ENCODE measurements at regions not wholly inside any gene's neighbourhood (a gene's known extent, or its start where the extent isn't known, plus 50 kb on each side); places are given as distances from the start of the nearest gene placed in this dataset.
"Not testable (repeated sequence)": the region's sequence is repeated elsewhere in the genome, so short reads cannot be mapped to it uniquely, and the experiment has no call there.

- H3K79me2 ChIP-seq (ENCODE audit: insufficient read depth, low read length); H2BK12ac ChIP-seq (ENCODE audit: insufficient read length, low read depth, low read length); H2AK5ac ChIP-seq (ENCODE audit: insufficient read length, low read length); H4K8ac ChIP-seq (replicated peaks; ENCODE audit: insufficient read length, low read depth, low read length); H3K23me2 ChIP-seq (ENCODE audit: insufficient read length, low read depth, low read length, poor library complexity, severe bottlenecking); H3K79me1 ChIP-seq (ENCODE audit: insufficient read depth, low read depth, low read length, poor library complexity, severe bottlenecking); H2BK5ac ChIP-seq (ENCODE audit: insufficient read length, low read length); H3K4me1 ChIP-seq (ENCODE audit: insufficient read depth, low read length); H2BK15ac ChIP-seq (ENCODE audit: low read depth, low read length); H2BK120ac ChIP-seq (ENCODE audit: low read depth, low read length, poor library complexity, severe bottlenecking); H2BK20ac ChIP-seq (ENCODE audit: low read depth, low read length, poor library complexity, severe bottlenecking); H3K9me3 ChIP-seq (ENCODE audit: control insufficient read depth, low read depth, low read length); H4K20me1 ChIP-seq (ENCODE audit: control insufficient read depth, insufficient read depth, insufficient read length); H3K4me3 Mint-ChIP-seq; DNase-seq; H3K4me1 Mint-ChIP-seq; H3K14ac ChIP-seq (ENCODE audit: insufficient read depth, low read length); H3K56ac ChIP-seq (ENCODE audit: insufficient read length, low read depth, low read length); H4K91ac ChIP-seq (ENCODE audit: insufficient read length, low read depth, low read length); H3K9ac ChIP-seq (ENCODE audit: extremely low read depth, insufficient read length, low read length); H3K27ac ChIP-seq (ENCODE audit: insufficient read length, low read depth, low read length); H4K5ac ChIP-seq (ENCODE audit: insufficient read length, low read depth, low read length); H2AFZ ChIP-seq (ENCODE audit: low read length); H3K27ac Mint-ChIP-seq; H3K27me3 ChIP-seq (ENCODE audit: insufficient read depth, low read length); H3K9me3 Mint-ChIP-seq; H3K18ac ChIP-seq (ENCODE audit: insufficient read length, low read depth, low read length); H3K27me3 Mint-ChIP-seq (ENCODE audit: low read depth); H3K4ac ChIP-seq (ENCODE audit: low read depth, low read length); H3T11ph ChIP-seq (ENCODE audit: low read length); H3K23ac ChIP-seq (ENCODE audit: insufficient read length, low read depth, low read length); H3K4me2 ChIP-seq (ENCODE audit: insufficient read depth, insufficient read length, low read length): not testable (repeated sequence)
- H3K36me3 Mint-ChIP-seq (ENCODE audit: insufficient read depth in 1 of 3, low read depth in 3 of 3), result peaks cover 11 to 23% (median 11%) of the 10 kb centered on the region in 3 experiments; a peak in 5 of 7 replicates
- WGBS (ENCODE audit: extremely low coverage, insufficient read length, low lambda C conversion rate), result 100% methylated on average over 5 of the region's 5 CpGs
Measured at GRCh38 chr3:198173080-198173479, 213.1 kb downstream of the LMLN start.

DNA sequence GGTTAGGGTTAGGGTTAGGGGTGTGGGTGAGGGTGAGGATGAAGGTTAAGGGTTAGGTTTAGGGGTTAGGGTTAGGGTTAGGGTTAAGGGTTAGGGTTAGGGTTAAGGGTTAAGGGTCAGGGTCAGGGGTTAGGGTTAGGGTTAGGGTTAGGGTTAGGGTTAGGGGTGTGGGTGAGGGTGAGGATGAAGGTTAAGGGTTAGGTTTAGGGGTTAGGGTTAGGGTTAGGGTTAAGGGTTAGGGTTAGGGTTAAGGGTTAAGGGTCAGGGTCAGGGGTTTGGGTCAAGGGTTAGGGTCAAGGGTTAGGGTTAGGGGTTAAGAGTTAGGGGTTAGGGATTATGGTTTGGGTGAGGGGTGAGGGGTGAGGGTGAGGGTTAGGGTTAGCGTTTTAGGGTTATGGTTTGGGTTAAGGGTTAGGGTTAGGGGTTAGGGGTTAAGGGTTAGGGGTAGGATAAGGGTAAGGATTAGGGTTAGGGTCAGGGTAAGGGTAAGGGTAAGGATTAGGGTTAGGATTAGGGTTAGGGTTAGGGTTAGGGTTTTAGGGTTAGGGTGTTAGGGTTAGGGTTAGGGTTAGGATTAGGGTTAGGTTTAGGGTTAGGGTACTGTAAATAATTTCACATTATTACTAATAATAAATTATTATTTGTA lies 214.0 kb downstream of the LMLN start:
- not testable (repeated sequence) for DNase-seq; H3T11ph ChIP-seq (ENCODE audit: low read length); H3K14ac ChIP-seq (ENCODE audit: insufficient read depth, low read length); H2BK20ac ChIP-seq (ENCODE audit: low read depth, low read length, poor library complexity, severe bottlenecking); H2BK15ac ChIP-seq (ENCODE audit: low read depth, low read length); H3K27me3 Mint-ChIP-seq (ENCODE audit: low read depth); H3K18ac ChIP-seq (ENCODE audit: insufficient read length, low read depth, low read length); H3K27ac ChIP-seq (ENCODE audit: insufficient read length, low read depth, low read length); H3K79me2 ChIP-seq (ENCODE audit: insufficient read depth, low read length); H4K8ac ChIP-seq (replicated peaks; ENCODE audit: insufficient read length, low read depth, low read length); H3K9ac ChIP-seq (ENCODE audit: extremely low read depth, insufficient read length, low read length); H3K79me1 ChIP-seq (ENCODE audit: insufficient read depth, low read depth, low read length, poor library complexity, severe bottlenecking); H3K23me2 ChIP-seq (ENCODE audit: insufficient read length, low read depth, low read length, poor library complexity, severe bottlenecking); H3K4ac ChIP-seq (ENCODE audit: low read depth, low read length); H2AFZ ChIP-seq (ENCODE audit: low read length); H3K9me3 ChIP-seq (ENCODE audit: control insufficient read depth, low read depth, low read length); H2BK12ac ChIP-seq (ENCODE audit: insufficient read length, low read depth, low read length); H2BK120ac ChIP-seq (ENCODE audit: low read depth, low read length, poor library complexity, severe bottlenecking); H3K4me2 ChIP-seq (ENCODE audit: insufficient read depth, insufficient read length, low read length); H4K5ac ChIP-seq (ENCODE audit: insufficient read length, low read depth, low read length); H2AK5ac ChIP-seq (ENCODE audit: insufficient read length, low read length); H3K4me1 ChIP-seq (ENCODE audit: insufficient read depth, low read length); H3K4me1 Mint-ChIP-seq; H3K56ac ChIP-seq (ENCODE audit: insufficient read length, low read depth, low read length); H3K27ac Mint-ChIP-seq; H3K9me3 Mint-ChIP-seq; H3K4me3 Mint-ChIP-seq; H3K23ac ChIP-seq (ENCODE audit: insufficient read length, low read depth, low read length); H3K27me3 ChIP-seq (ENCODE audit: insufficient read depth, low read length); H4K20me1 ChIP-seq (ENCODE audit: control insufficient read depth, insufficient read depth, insufficient read length); H2BK5ac ChIP-seq (ENCODE audit: insufficient read length, low read length); H4K91ac ChIP-seq (ENCODE audit: insufficient read length, low read depth, low read length)
- H3K36me3 Mint-ChIP-seq (ENCODE audit: insufficient read depth in 1 of 3, low read depth in 3 of 3), result peaks cover 4 to 16% (median 8%) of the 10 kb centered on the region in 3 experiments; a peak in 5 of 7 replicates
- 100% methylated on average over 1 of the region's 1 CpG for WGBS (ENCODE audit: extremely low coverage, insufficient read length, low lambda C conversion rate)
